Tibial nerve (tissue), 4 donors: ENCODE measurements at regions not wholly inside any gene's neighbourhood (a gene's known extent, or its start where the extent isn't known, plus 50 kb on each side); places are given as distances from the start of the nearest gene placed in this dataset.
"Not testable (repeated sequence)": the region's sequence is repeated elsewhere in the genome, so short reads cannot be mapped to it uniquely, and the experiment has no call there.

ENCODE experiments used
- DNase-seq, 2 donors: peaks; one replicate each; pipeline ENCODE4 v3.0.0-alpha.2; 2019; ENCODE audit warnings: low spot score in 2 of 2
- H3K27ac ChIP-seq, 4 donors: fragments of 200-600 bp; sonication (generic) in 3 of 4; one replicate each; pipeline ENCODE4 v1.5.1; 2017 to 2019; ENCODE audit warnings: mild to moderate bottlenecking in 1 of 4
- H3K27me3 ChIP-seq, 2 donors: fragments of 200-600 bp; sonication (generic) in 1 of 2; one replicate each; pipeline versions ENCODE4 v1.5.1 to v1.6.0; 2017 to 2019
- H3K36me3 ChIP-seq, 3 donors: fragments of 200-600 bp; sonication (generic); one replicate each; pipeline ENCODE4 v1.5.1; 2018 to 2019
- H3K4me1 ChIP-seq, 4 donors: fragments of 200-600 bp; sonication (generic) in 3 of 4; one replicate each; pipeline ENCODE4 v1.5.1; 2017 to 2019
- H3K4me3 ChIP-seq, 4 donors: fragments of 200-600 bp; sonication (generic) in 3 of 4; one replicate each; pipeline ENCODE4 v1.5.1; 2017 to 2019; ENCODE audit warnings: mild to moderate bottlenecking in 1 of 4, moderate library complexity in 1 of 4
- H3K9me3 ChIP-seq, 4 donors: fragments of 200-600 bp; sonication (generic) in 3 of 4; one replicate each; pipeline ENCODE4 v1.5.1; 2017 to 2019
- EP300 ChIP-seq, 2 donors: sonication (generic); formaldehyde crosslinking; IDR thresholded peaks; one replicate each; pipeline ENCODE4 v1.6.1; 2017; ENCODE audit warnings: antibody characterized with exemption in 2 of 2, mild to moderate bottlenecking in 1 of 2
- POLR2A ChIP-seq, 2 donors: fragments of 450-650 bp; IDR thresholded peaks; one replicate each; pipeline ENCODE4 v1.6.1; 2017; ENCODE audit warnings: antibody characterized with exemption in 2 of 2, mild to moderate bottlenecking in 2 of 2, moderate library complexity in 2 of 2
- WGBS, 2 donors: methylation state at CpG; one replicate each; pipeline ENCODE4 v1.1.5; 2018; 5-methylcytosine and 5-hydroxymethylcytosine counted together
- TF ChIP-seq, protein P1 (sequence below), 5 experiments: fragments of 200-600 bp in 3 of 5; fragments of 450-650 bp in 2 of 5; sonication (generic) in 3 of 5; IDR thresholded peaks; one replicate each; pipeline ENCODE4 v1.5.1; 2016 to 2019; ENCODE audit warnings: antibody characterized with exemption in 5 of 5, mild to moderate bottlenecking in 3 of 5, moderate library complexity in 2 of 5

- H3K36me3 ChIP-seq, result no peaks in the 10 kb centered on the region
- no peaks in the 10 kb centered on the region for H3K9me3 ChIP-seq
- 27 to 34% methylated on average over 1 of the region's 1 CpG for WGBS, 2 donors
- H3K27me3 ChIP-seq, result no peaks in the 10 kb centered on the region
- H3K4me1 ChIP-seq, result peaks cover 0 to 20% (median 4%) of the 10 kb centered on the region in 4 donors
- peak overlapping the region in 3 of 4 donors; percentile 44 to 71 (median 64) for H3K27ac ChIP-seq
- TF ChIP-seq POLR2A (IDR thresholded peaks at IDR 0.05), result no peak
- TF ChIP-seq, protein P1, sequence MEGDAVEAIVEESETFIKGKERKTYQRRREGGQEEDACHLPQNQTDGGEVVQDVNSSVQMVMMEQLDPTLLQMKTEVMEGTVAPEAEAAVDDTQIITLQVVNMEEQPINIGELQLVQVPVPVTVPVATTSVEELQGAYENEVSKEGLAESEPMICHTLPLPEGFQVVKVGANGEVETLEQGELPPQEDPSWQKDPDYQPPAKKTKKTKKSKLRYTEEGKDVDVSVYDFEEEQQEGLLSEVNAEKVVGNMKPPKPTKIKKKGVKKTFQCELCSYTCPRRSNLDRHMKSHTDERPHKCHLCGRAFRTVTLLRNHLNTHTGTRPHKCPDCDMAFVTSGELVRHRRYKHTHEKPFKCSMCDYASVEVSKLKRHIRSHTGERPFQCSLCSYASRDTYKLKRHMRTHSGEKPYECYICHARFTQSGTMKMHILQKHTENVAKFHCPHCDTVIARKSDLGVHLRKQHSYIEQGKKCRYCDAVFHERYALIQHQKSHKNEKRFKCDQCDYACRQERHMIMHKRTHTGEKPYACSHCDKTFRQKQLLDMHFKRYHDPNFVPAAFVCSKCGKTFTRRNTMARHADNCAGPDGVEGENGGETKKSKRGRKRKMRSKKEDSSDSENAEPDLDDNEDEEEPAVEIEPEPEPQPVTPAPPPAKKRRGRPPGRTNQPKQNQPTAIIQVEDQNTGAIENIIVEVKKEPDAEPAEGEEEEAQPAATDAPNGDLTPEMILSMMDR (IDR thresholded peaks at IDR 0.05), result no peak
- peak in 1 of 2 donors; percentile 41 for TF ChIP-seq EP300 (IDR thresholded peaks at IDR 0.05)
- DNase-seq, result no peak
- H3K4me3 ChIP-seq, result no peak overlapping the region
Observed at GRCh38 chr14:38948171-38948570, 154.9 kb downstream of the SEC23A start.

- DNase-seq, result no peak
- Histone ChIP-seq H3K4me3 (no peak overlapping the region), H3K36me3 (no peaks in the 10 kb centered on the region), H3K9me3 (no peaks in the 10 kb centered on the region), H3K27me3 (no peaks in the 10 kb centered on the region), H3K27ac (peak overlapping the region in 1 of 4 donors; percentile 47), H3K4me1 (peaks cover 0 to 20% (median 4%) of the 10 kb centered on the region in 4 donors)
- 41 to 43% methylated on average over 1 of the region's 1 CpG for WGBS, 2 donors
- TF ChIP-seq, protein P1 (IDR thresholded peaks at IDR 0.05), result no peak
- TF ChIP-seq POLR2A (IDR thresholded peaks at IDR 0.05), result no peak
- no peak for TF ChIP-seq EP300 (IDR thresholded peaks at IDR 0.05)
Observed at GRCh38 chr14:38947343-38947742, 155.7 kb downstream of the SEC23A start.

DNA sequence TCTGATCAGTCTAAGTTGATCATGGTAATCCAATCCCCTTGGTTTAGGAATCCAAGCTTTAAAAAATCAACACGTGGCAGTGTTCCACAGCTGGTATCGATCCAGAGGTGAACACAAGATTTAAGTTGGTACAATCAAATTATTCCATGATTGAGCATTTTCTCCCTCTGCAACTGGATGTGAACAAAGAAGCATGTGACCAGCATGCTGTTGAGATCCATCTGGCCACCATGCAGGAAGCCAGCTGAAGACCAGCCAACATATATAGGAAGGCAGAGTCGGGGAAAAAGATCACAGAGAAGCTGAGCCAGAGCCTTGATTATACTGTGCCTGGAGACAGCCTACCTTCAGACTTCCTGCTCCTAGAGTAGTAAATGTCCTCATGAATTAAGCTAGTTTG, 158.3 kb downstream of the SEC23A start:
- no peak for DNase-seq
- 58 to 65% methylated on average over 3 of the region's 3 CpGs for WGBS, 2 donors
- TF ChIP-seq POLR2A (IDR thresholded peaks at IDR 0.05) (no peak), EP300 (IDR thresholded peaks at IDR 0.05) (no peak)
- TF ChIP-seq, protein P1 (IDR thresholded peaks at IDR 0.05), result no peak
- Histone ChIP-seq H3K36me3 (no peaks in the 10 kb centered on the region), H3K4me3 (no peak overlapping the region), H3K27me3 (no peaks in the 10 kb centered on the region), H3K4me1 (no peaks in the 10 kb centered on the region), H3K27ac (no peak overlapping the region), H3K9me3 (no peaks in the 10 kb centered on the region)

GRCh38 chr14:38941488-38941887, 161.5 kb downstream of the SEC23A start:
- DNase-seq, result no peak
- Histone ChIP-seq H3K4me3 (no peak overlapping the region), H3K27ac (no peak overlapping the region), H3K9me3 (peaks cover 0 to 11% (median 0%) of the 10 kb centered on the region in 4 donors), H3K4me1 (no peaks in the 10 kb centered on the region), H3K36me3 (no peaks in the 10 kb centered on the region), H3K27me3 (no peaks in the 10 kb centered on the region)
- 63 to 73% methylated on average over 4 of the region's 4 CpGs for WGBS, 2 donors
- no peak for TF ChIP-seq EP300 (IDR thresholded peaks at IDR 0.05)
- TF ChIP-seq, protein P1 (IDR thresholded peaks at IDR 0.05), result no peak
- TF ChIP-seq POLR2A (IDR thresholded peaks at IDR 0.05), result no peak

- not testable (repeated sequence) for H3K36me3 ChIP-seq, H3K27me3 ChIP-seq, DNase-seq, H3K27ac ChIP-seq, H3K4me3 ChIP-seq
- WGBS, 2 donors, result 85 to 88% methylated on average over 3 of the region's 3 CpGs
- Histone ChIP-seq H3K4me1 (peaks cover 0 to 20% (median 0%) of the 10 kb centered on the region in 4 donors), H3K9me3 (peaks cover 0 to 12% (median 0%) of the 10 kb centered on the region in 4 donors)
Observed at GRCh38 chr14:38932653-38933000, 170.4 kb downstream of the SEC23A start.
